Heart left ventricle (tissue), 16 donors: ENCODE measurements at regions not wholly inside any gene's neighbourhood (a gene's known extent, or its start where the extent isn't known, plus 50 kb on each side); places are given as distances from the start of the nearest gene placed in this dataset.

Experiments used
- ATAC-seq, 4 donors: fragments of 200-7000 bp; cut with Tn5 transposase; one replicate each; pipeline ENCODE4 v1.9.1; 2020 to 2022; ENCODE audit warnings: moderate library complexity in 4 of 4, mild to moderate bottlenecking in 3 of 4, moderate number of reproducible peaks in 1 of 4
- DNase-seq, 5 donors: peaks; one replicate each; pipeline ENCODE4 v3.0.0-alpha.2; 2020
- H3K27ac ChIP-seq, 12 donors: fragments of 200-600 bp; sonication (generic) in 4 of 12; one replicate each; pipeline versions ENCODE4 v1.5.0 to v1.8.0; 2016 to 2022; ENCODE audit warnings: mild to moderate bottlenecking in 2 of 12
- H3K27me3 ChIP-seq, 9 donors: fragments of 200-600 bp; sonication (generic) in 2 of 9; one replicate each; pipeline versions ENCODE4 v1.5.1 to v1.8.0; 2016 to 2022; ENCODE audit warnings: mild to moderate bottlenecking in 3 of 9
- H3K36me3 ChIP-seq, 9 donors: fragments of 200-600 bp; sonication (generic) in 2 of 9; one replicate each; pipeline versions ENCODE4 v1.5.0 to v1.8.0; 2018 to 2022; ENCODE audit warnings: mild to moderate bottlenecking in 2 of 9
- H3K4me1 ChIP-seq, 12 donors: fragments of 200-600 bp; sonication (generic) in 4 of 12; one replicate each; pipeline versions ENCODE4 v1.5.0 to v1.8.0; 2016 to 2022; ENCODE audit warnings: mild to moderate bottlenecking in 3 of 12
- H3K4me3 ChIP-seq, 12 donors: fragments of 200-600 bp; sonication (generic) in 4 of 12; one replicate each; pipeline versions ENCODE4 v1.5.0 to v1.8.0; 2017 to 2022; ENCODE audit warnings: mild to moderate bottlenecking in 9 of 12, moderate library complexity in 4 of 12
- H3K9me3 ChIP-seq, 12 donors: fragments of 200-600 bp; sonication (generic) in 4 of 12; one replicate each; pipeline versions ENCODE4 v1.5.0 to v1.8.0; 2016 to 2022; ENCODE audit warnings: mild to moderate bottlenecking in 1 of 12
- POLR2A ChIP-seq, 2 donors: fragments of 450-650 bp; IDR thresholded peaks; one replicate each; pipeline ENCODE4 v1.6.1; 2017; ENCODE audit warnings: antibody characterized with exemption in 2 of 2, mild to moderate bottlenecking in 2 of 2, moderate library complexity in 2 of 2
- WGBS, 4 donors: extraction: QIAGEN DNeasy Blood & Tissue Kit in 2 of 4; methylation state at CpG; one replicate each; pipeline versions ENCODE4 v1.1.5 to v1.1.7; 2013 to 2018; 5-methylcytosine and 5-hydroxymethylcytosine counted together
- intact Hi-C, 10 donors: fragments of 100-400 bp; cut with DNase I; formaldehyde crosslinking; loops; one replicate each; pipeline versions ENCODE4 v1.11.1 to v1.14.2; 2022
- TF ChIP-seq, protein P1 (sequence below), 12 donors: fragments of 200-600 bp; sonication (generic) in 4 of 12; IDR thresholded peaks; one replicate each; pipeline versions ENCODE4 v1.5.0 to v1.8.0; 2018 to 2022; ENCODE audit warnings: antibody characterized with exemption in 12 of 12, mild to moderate bottlenecking in 5 of 12
- donor health status: ischemic (EF 13 %, LVEDD 7.1; RV severe dilation, severe dysfunction).
- donor health status: healthy with polysubstance abuse.
- donor health status: DM: no; HTN: yes; CAD: no.
- donor health status: DM: no; HTN: no; CAD: no.
- donor health status: ischemic (EF 25% LVEDD 6.9; RV normal size, moderate dysfunction).
- donor health status: ischemic (EF 25% LVEDD 5.7; RV mildly dilated, moderate dysfunction).
- donor health status: healthy.
- donor health status: DM: yes; HTN: yes; CAD: no.
- donor health status: ischemic (EF 35%, LVEDD 5.7; RV mildly dilated, moderate dysfunction).
- donor health status: nonischemic (EF 11% LVEDD 7.7; RV severe dilation, severe dysfunction).
- donor health status: DM: yes; HTN: yes; CAD: no.
- donor health status: PGD.
- donor health status: ischemic (EF 29% LVEDD 5.4; RV normal size, mild dysfunction).
- donor health status: nonischemic (EF 23%, LVEDD 6.1; RV moderate dilation, normal function).

DNA sequence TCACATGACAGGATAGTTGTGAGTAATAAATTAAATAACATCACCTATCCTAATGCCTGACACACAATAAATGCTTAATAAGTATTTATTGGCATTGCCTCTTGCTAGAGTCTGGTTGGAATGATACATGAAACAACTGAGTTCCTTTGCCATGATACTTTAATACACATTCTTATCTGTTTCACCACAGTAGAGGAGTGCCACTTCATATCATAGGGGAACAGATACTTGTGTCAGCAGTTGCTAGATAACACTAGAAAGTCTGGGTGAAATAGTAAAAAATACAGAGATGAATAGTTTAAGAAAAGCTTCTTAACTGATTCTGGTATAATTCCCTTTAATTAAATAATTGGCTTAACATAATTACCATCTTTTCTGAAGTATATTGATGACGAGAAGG lies 380.0 kb upstream of the GOLIM4 start:
- H3K9me3 ChIP-seq = no peaks in the 10 kb centered on the region
- no peak for DNase-seq
- ATAC-seq = no peak
- intact Hi-C loops = no loop called here
- H3K27me3 ChIP-seq = peaks cover 0 to 9% (median 0%) of the 10 kb centered on the region in 9 donors
- no peak for TF ChIP-seq POLR2A (IDR thresholded peaks at IDR 0.05)
- TF ChIP-seq, protein P1, sequence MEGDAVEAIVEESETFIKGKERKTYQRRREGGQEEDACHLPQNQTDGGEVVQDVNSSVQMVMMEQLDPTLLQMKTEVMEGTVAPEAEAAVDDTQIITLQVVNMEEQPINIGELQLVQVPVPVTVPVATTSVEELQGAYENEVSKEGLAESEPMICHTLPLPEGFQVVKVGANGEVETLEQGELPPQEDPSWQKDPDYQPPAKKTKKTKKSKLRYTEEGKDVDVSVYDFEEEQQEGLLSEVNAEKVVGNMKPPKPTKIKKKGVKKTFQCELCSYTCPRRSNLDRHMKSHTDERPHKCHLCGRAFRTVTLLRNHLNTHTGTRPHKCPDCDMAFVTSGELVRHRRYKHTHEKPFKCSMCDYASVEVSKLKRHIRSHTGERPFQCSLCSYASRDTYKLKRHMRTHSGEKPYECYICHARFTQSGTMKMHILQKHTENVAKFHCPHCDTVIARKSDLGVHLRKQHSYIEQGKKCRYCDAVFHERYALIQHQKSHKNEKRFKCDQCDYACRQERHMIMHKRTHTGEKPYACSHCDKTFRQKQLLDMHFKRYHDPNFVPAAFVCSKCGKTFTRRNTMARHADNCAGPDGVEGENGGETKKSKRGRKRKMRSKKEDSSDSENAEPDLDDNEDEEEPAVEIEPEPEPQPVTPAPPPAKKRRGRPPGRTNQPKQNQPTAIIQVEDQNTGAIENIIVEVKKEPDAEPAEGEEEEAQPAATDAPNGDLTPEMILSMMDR (IDR thresholded peaks at IDR 0.05) = no peak
- no peak overlapping the region for H3K27ac ChIP-seq
- no peak overlapping the region for H3K4me3 ChIP-seq
- H3K36me3 ChIP-seq = no peaks in the 10 kb centered on the region
- no peaks in the 10 kb centered on the region for H3K4me1 ChIP-seq
- 83 to 88% (median 85%) methylated on average over 1 of the region's 1 CpG for WGBS, 4 donors

DNA sequence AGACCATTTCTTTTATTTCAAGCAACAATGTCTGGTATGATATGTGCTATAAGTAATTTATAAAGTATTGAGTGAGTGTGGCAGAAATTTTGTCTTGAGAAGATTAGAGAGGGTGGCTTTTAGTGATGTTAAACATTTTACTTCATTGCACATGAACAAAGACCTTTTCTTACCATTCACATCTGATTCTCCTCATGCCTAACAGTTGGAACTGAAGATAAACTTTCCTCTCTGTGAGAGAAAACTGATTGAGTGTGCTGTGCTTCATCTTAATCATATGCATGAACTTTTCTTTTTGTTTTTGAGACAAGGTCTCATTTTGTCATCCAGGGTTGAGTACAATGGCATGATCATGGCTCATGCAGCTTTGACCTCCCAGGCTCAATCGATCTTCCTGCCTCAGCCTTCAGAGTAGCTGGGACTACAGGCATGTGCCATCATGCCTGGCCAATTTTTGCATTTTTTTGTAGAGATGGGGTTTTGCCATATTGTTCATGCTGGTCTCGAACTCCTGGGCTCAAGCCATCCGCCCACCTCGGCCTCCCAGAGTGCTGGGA lies 377.7 kb upstream of the GOLIM4 start:
- ATAC-seq (no peak), DNase-seq (no peak)
- Histone ChIP-seq H3K27ac (no peak overlapping the region), H3K27me3 (peaks cover 0 to 9% (median 0%) of the 10 kb centered on the region in 9 donors), H3K4me1 (no peaks in the 10 kb centered on the region), H3K36me3 (no peaks in the 10 kb centered on the region), H3K4me3 (no peak overlapping the region), H3K9me3 (no peaks in the 10 kb centered on the region)
- 88 to 95% (median 91%) methylated on average over 4 of the region's 4 CpGs for WGBS, 4 donors
- TF ChIP-seq, protein P1 (IDR thresholded peaks at IDR 0.05) = no peak
- TF ChIP-seq POLR2A (IDR thresholded peaks at IDR 0.05) = no peak
- intact Hi-C loops = no loop called here

DNA sequence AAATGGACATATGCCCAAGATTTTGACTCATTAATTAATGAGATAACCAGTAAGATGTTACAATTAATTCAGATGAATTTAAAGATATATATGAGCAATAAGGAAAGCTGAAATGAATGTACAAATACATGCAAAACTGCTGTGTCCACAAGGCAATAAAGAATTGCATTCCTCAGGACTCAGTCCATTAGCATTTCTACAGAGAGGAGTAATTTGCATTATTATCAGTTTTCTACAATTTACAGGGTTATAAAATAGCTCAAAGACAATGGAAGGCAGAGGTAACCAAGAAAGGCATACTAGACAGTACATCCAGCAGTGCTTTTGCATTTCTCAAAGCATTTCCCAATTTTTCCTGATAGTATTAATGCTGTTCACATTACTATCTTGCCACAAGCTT lies 377.1 kb upstream of the GOLIM4 start:
- H3K4me1 ChIP-seq = no peaks in the 10 kb centered on the region
- H3K27me3 ChIP-seq = peaks cover 0 to 9% (median 0%) of the 10 kb centered on the region in 9 donors
- no peak overlapping the region for H3K27ac ChIP-seq
- no peaks in the 10 kb centered on the region for H3K36me3 ChIP-seq
- H3K4me3 ChIP-seq = no peak overlapping the region
- TF ChIP-seq, protein P1 (IDR thresholded peaks at IDR 0.05) = no peak
- no peak for TF ChIP-seq POLR2A (IDR thresholded peaks at IDR 0.05)
- DNase-seq (no peak), ATAC-seq (no peak)
- intact Hi-C loops = no loop called here
- H3K9me3 ChIP-seq = no peaks in the 10 kb centered on the region

DNA sequence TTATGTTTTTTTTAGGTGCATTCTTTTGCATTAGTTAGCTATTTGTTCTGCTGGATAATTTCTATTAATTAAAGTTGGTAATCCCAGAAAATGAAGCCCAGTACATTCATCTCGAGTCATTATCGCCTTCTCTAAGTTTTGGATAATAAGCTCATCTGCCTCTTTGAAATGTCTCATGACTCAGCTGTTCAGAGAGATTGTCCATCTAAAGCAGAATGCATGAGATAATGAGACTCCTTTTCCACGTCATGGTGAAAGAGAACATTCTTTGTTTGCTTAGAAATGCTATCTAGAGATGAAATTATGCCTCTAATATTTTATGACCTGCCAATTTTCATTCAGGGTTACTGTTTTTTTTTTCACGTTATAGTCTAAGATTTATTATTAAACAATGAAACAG lies 374.7 kb upstream of the GOLIM4 start:
- H3K4me3 ChIP-seq = no peak overlapping the region
- no peak for ATAC-seq
- WGBS, 4 donors = 73 to 76% (median 75%) methylated on average over 4 of the region's 4 CpGs

More for the DNA sequence above, 374.7 kb upstream of the GOLIM4 start:
- intact Hi-C loops = no loop called here
- no peak for TF ChIP-seq POLR2A (IDR thresholded peaks at IDR 0.05)
- TF ChIP-seq, protein P1 (IDR thresholded peaks at IDR 0.05) = no peak
- H3K27ac ChIP-seq = no peak overlapping the region
- no peak for DNase-seq
- H3K27me3 ChIP-seq = peaks cover 0 to 5% (median 0%) of the 10 kb centered on the region in 9 donors
- H3K4me1 ChIP-seq = no peaks in the 10 kb centered on the region
- no peaks in the 10 kb centered on the region for H3K36me3 ChIP-seq
- peaks cover 0 to 2% (median 0%) of the 10 kb centered on the region in 12 donors for H3K9me3 ChIP-seq
